ENCODE measurements at regions not wholly inside any gene's neighbourhood (a gene's known extent, or its start where the extent isn't known, plus 50 kb on each side); places are given as distances from the start of the nearest gene placed in this dataset.
A peak's percentile ranks its signal among the peaks of the same experiment; 100 is the strongest.

DNA sequence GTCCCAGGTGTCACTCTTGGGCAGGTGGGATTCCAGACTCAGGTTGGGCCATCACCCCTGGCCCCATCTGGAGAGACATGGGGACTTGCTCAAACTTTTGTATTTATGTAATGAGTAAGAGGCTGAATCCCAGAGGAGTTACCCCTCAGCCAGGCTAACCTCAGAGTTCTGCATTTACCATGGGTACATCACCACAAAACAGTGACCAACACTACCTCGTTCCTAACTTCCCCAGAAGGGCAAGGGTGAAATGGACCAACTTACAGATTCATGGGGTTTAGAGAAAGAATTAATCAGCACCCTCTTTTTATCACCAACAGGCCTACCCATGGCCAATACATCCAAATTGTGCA lies 259.9 kb upstream of the MARCKS start:
- no peak for DNase-seq (ENCODE audit: low read depth in 2 of 2)

- no peak for DNase-seq (ENCODE audit: low read depth in 2 of 2)
These were observed 258.4 kb upstream of the MARCKS start for GRCh38 chr6:113598786-113599185.

DNA sequence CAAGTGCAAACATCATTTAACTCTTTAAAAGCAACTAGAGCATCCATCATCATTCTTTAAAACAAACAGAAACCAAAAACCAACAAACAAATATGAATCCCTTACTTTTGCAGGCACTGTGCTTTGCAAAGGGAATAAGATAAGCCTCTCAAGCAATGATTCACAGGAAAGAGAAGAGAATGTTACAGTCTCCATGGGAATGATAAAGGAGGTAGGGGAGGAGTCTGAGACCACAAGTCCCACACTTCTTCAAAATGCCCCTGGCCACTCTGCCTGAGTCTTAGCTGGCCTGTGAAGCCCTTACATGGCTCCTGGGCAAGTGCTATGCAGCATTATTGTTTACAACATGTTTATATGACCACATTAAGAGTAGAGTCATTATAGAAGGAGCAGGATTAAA lies 257.7 kb upstream of the MARCKS start:
- DNase-seq (ENCODE audit: low read depth in 2 of 2), result no peak

GRCh38 chr6:113600551-113601339 lies 256.4 kb upstream of the MARCKS start:
- DNase-seq (ENCODE audit: low read depth in 2 of 2), result no peak

DNA sequence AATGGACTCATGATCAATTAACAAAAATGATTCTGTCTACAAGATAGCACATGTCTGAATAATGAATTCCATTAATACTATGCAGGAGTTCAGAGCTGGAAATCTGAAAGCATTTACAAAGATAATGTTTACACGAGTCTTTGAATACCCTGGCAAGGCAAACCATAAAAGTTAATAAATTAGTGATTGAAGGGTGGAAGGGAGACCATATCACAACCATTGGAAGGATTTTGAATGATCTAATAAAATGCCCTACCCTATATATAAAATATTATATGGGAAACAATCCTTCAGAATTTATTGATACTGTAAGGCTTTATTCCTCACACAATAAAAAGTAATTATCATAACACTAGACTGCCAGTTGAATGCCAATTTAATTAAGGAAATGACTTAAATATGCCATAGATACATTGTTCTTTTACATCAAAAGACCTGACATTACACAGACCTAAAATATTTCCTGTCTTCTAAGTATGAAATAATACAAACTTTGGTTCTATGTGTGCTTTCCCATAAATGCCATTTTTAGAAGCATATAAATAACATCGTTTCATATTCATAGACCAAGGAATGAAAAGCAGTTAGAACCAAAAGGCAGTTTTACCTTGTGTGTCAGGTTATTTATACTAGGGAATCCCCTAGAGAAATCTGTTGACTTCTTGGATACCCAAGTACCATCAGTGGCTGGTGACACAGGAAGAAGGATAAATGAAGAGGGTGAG lies 249.2 kb upstream of the MARCKS start:
- no peak for DNase-seq (ENCODE audit: low read depth in 2 of 2)

DNA sequence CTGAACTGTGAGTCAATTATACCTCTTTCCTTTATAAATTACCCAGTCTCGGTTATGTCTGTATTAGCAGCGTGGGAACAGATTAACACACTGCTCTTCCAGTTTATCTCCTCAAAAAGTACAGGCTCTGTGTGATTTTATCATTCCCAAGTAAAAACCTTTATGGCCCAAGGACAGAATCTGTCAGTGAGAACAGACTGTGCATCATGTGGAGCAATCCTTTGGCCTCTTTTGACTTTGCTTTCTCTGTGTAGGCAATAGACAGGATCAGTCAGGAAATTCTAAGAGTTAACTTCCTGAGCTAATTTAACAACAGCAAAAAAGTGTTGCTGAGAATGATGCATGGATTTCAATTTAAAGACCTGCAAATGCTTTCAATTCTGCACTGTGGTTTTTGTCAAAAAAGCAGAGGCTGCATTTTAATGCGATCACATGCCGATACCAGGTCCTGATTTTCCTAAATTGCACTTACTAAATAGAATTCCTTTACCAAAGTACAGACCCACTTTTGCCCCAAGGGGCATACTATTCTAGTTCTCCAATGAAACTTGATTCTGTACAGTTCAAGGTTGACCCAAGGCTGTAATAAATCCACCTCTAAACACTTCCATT lies 246.7 kb upstream of the MARCKS start:
- DNase-seq (ENCODE audit: low read depth in 2 of 2), result no peak

GRCh38 chr6:113616701-113617274 lies 240.4 kb upstream of the MARCKS start:
- no peak for DNase-seq (ENCODE audit: low read depth in 2 of 2)

GRCh38 chr6:113619077-113619476 lies 238.1 kb upstream of the MARCKS start:
- no peak for DNase-seq (ENCODE audit: low read depth in 2 of 2)

DNA sequence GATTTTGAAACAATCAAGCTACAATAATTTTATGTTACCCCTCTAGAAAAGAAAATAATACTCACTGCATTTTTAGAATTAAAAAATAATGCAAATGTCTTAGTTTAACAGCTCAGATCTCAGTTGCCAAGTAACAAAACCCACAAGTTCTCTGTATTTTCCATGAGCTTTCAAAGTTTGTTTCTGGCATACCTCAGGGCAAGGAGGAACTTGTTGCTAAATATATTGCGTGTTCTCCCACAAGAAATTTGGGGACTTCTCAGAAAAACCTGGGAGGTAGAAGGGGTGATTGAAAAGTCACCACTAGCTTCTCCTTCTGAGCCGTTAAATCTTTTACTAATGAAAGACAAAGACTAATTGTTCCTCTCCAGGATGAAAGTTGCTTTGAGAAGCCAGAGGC lies 236.8 kb upstream of the MARCKS start:
- DNase-seq (ENCODE audit: low read depth in 2 of 2), result no peak

DNA sequence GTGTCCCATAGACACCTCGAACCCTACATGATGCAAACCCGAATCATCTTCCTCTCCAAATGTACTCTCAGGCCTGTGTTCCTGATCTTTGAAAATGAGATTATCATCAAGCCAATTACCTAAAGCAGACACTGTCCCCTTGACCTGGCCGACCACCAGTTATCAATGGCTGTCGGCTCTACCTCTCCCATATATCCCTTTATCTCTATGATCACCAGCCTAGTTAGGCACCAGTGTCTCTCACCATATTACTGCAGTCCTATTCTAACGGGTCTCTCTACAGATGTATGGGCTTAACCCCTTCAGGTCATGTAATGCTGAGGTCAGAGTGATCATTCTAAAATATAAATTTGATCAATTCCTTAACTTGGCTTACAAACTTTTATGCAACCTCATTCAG lies 234.9 kb upstream of the MARCKS start:
- no peak for DNase-seq (ENCODE audit: low read depth in 2 of 2)

DNA sequence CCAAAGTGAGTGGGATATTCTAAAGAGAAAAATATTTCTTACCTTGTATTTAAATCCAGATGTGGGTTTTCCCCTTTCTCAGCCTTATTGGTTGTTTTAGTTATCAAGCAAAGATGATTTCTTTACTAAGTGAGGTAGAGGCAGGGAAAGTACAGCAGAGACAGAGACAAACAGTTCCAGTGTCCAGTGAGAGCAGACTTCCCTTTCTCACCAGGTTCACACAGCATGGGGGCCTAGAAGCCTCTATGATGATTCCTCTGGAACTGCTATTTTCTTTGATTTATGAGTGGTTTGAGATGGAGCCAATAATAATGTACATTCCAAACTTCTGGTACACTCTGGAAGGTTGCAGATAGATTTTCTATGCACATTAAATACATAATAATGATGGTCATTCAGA lies 234.0 kb upstream of the MARCKS start:
- DNase-seq (ENCODE audit: low read depth in 2 of 2), result no peak

DNA sequence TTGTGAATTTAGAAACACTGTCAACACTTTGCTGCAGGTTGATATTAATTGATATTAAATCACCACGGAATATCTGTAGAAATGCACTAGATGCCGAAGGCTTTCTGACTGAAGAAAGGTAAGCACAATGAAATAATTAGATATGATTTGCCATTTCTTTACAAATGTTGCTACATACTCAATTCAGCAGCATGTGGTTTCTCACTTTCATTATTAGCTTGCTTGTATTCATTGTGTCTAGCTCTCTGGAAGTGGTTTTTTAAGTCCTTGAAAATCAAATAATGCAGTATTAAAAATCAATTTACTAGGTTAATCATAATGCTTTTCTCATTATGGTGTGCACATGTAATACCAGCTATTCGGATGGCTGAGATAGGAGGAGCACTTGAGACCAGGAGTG lies 231.3 kb upstream of the MARCKS start:
- DNase-seq (ENCODE audit: low read depth in 2 of 2), result no peak

GRCh38 chr6:113626475-113626874 lies 230.7 kb upstream of the MARCKS start:
- no peak for DNase-seq (ENCODE audit: low read depth in 2 of 2)

GRCh38 chr6:113627480-113627879 lies 229.7 kb upstream of the MARCKS start:
- no peak for DNase-seq (ENCODE audit: low read depth in 2 of 2)

DNA sequence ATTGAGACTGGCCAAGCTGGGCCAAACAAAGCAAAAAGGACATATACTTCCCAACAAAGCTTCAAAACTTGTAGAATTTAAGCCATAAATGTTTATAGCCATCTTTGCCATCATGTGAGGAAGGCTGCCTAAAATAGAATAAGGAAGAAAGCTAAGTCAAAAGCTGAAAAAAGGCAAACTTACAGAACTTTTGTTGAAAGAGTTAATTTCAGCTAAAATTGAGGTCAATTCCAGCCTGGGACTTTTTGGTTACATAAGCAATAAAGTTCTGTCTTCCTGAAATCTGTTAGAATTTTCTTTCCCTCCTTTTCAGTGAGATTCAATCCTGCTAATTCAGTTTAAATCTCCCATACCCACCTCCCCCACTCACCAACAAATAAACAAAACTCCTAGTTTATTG lies 227.9 kb upstream of the MARCKS start:
- no peak for DNase-seq (ENCODE audit: low read depth in 2 of 2)

DNA sequence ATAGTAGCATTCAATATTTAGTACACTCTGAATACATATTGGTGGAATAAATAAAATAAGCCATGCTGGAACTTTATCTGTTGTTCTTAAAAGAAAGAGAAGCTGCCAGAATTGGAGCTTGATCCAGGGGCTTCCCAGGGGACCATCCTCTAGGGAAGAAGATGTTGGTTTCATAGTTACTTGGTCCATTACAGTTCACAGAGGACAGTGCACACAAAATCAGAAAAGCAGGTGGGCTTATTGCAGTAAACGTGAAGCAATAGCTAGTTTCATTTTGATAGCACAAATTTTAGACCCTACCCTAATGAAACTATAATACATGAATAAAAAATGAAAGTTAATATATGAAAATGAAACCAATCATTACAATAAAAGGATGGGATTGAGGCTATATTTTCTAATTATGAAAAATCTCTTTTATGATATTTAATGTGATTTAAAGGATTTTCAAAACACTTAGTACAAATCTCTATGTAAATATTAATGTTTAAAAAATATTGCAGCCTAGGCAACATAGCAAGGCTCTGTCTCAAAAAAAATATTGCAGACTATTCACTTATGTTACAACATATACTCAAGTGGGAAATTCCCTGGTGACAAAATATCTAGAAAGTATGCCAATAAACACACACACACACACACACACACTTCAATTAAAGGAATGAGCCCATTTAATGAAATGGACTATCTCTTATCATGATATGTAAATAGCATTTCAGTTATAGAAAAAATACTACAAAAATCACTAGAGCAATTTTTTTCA lies 227.0 kb upstream of the MARCKS start:
- no peak for DNase-seq (ENCODE audit: low read depth in 2 of 2)

- DNase-seq (ENCODE audit: low read depth in 2 of 2), result peak in 1 of 2 donors; percentile 18
These were observed 226.2 kb upstream of the MARCKS start for GRCh38 chr6:113630738-113631535.

- DNase-seq (ENCODE audit: low read depth in 2 of 2), result no peak
These were observed 225.5 kb upstream of the MARCKS start for GRCh38 chr6:113631666-113632065.

DNA sequence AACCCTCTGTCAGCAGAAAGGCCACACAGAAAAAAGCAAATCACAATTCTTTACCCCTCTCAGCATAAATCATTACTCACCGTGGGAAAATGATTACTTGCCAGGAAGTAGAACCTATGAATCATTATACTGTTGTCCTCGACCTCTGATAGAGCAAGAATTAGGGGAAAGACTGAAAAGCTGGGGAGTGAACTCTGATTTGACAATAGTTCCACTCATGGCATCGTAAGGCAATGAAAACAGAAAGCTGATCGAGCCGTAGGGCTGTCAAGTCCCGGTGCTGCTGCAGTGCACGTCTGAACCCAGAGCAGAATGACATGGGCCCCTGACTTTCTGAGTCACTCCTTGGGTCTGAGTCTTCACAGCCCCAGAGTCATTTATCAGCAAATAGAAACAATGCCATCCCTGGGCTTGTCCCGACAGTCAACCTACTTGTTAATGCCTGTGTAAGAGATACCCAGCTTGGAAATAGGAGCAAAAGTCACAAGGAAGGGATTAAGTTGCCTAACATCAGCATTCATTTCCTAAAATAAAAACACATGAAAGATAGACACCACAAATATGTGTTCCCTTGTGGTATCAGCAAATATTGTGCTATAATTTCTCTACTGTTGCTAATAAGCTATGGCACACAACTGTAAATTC lies 224.8 kb upstream of the MARCKS start:
- DNase-seq (ENCODE audit: low read depth in 2 of 2), result peak; percentile 12 to 45

DNA sequence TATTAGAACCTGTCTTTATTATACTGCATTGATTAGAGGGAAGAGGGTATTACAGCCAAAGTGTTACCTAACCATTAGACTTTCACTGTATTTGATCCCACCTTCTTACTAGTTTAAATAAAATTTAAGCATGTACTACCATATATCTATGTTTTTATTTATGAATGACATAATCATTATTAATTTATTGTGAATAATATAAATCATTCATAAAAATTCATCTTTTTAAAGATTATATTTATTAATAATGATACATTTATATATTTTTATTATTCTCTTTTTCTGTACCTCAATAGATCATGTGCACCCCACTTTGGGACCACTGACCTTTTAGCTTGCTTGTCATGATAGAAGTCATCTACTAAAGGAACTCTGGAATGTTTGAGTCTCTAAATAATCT lies 223.5 kb upstream of the MARCKS start:
- DNase-seq (ENCODE audit: low read depth in 2 of 2), result no peak

Data from stimulated activated CD8-positive, alpha-beta memory T cell treated with anti-CD3 and anti-CD28 coated beads, Interleukin-15, amount 100 ng/mL, for 48 hours (primary cell).